Transverse colon (tissue), 4 donors: ENCODE measurements at regions not wholly inside any gene's neighbourhood (a gene's known extent, or its start where the extent isn't known, plus 50 kb on each side); places are given as distances from the start of the nearest gene placed in this dataset.

Experiments
- DNase-seq: peaks from one replicate; pipeline ENCODE4 v3.0.0-alpha.2; 2019
- H3K27ac ChIP-seq, 4 donors: fragments of 200-600 bp; sonication (generic); 2 replicates each; pipeline ENCODE4 v1.5.1; 2016 to 2018; ENCODE audit warnings: inconsistent platforms in 4 of 4
- H3K27me3 ChIP-seq: fragments of 200-600 bp; sonication (generic); 2 replicates; pipeline ENCODE4 v1.5.1; 2017; ENCODE audit warnings: inconsistent platforms
- H3K36me3 ChIP-seq, 4 donors: fragments of 200-600 bp; sonication (generic); 2 replicates each; pipeline ENCODE4 v1.5.1; 2017 to 2019; ENCODE audit warnings: inconsistent platforms in 4 of 4
- H3K4me1 ChIP-seq, 4 donors: fragments of 200-600 bp; sonication (generic); 2 replicates each; pipeline ENCODE4 v1.5.1; 2017 to 2020; ENCODE audit warnings: inconsistent platforms in 4 of 4
- H3K4me3 ChIP-seq, 4 donors: fragments of 200-600 bp; sonication (generic); 1 replicate in 1 of 4; 2 replicates in 3 of 4; pipeline versions ENCODE4 v1.5.1 to v1.6.1; 2017 to 2019; ENCODE audit warnings: inconsistent platforms in 4 of 4
- H3K9me3 ChIP-seq, 2 donors: fragments of 200-600 bp; sonication (generic); 2 replicates each; pipeline ENCODE4 v1.5.1; 2017 to 2019; ENCODE audit warnings: inconsistent platforms in 2 of 2
- CTCF ChIP-seq, 5 experiments: fragments of 200-600 bp in 3 of 5; fragments of 450-650 bp in 2 of 5; sonication (generic) in 3 of 5; IDR thresholded peaks; 1 replicate in 2 of 5; 2 replicates in 3 of 5; pipeline ENCODE4 v1.5.1; 2016 to 2017; ENCODE audit warnings: antibody characterized with exemption in 5 of 5, inconsistent platforms in 3 of 5, mild to moderate bottlenecking in 2 of 5, moderate library complexity in 1 of 5
- EP300 ChIP-seq: sonication (generic); formaldehyde crosslinking; IDR thresholded peaks from one replicate; pipeline ENCODE4 v1.6.1; 2017; ENCODE audit warnings: antibody characterized with exemption, low read depth
- POLR2A ChIP-seq: fragments of 450-650 bp; IDR thresholded peaks from one replicate; pipeline ENCODE4 v1.6.1; 2016; ENCODE audit warnings: antibody characterized with exemption, mild to moderate bottlenecking, moderate library complexity
- POLR2AphosphoS5 ChIP-seq, 3 donors: sonication (generic); formaldehyde crosslinking; IDR thresholded peaks; one replicate each; pipeline ENCODE4 v1.6.1; 2016; ENCODE audit warnings: antibody characterized with exemption in 3 of 3
- WGBS, 2 donors: methylation state at CpG; one replicate each; pipeline ENCODE4 v1.1.5; 2018; ENCODE audit warnings: low coverage in 1 of 2; 5-methylcytosine and 5-hydroxymethylcytosine counted together
- in situ Hi-C, 4 donors: fragments of 200-750 bp; cut with MboI; loops; one replicate each; pipeline versions ENCODE4 v1.15.0 to v1.15.1; 2017; ENCODE audit warnings: low sequenced_read_pairs in 3 of 4, low pct_ligation_motif_present in 1 of 4, low pct_unique_long_range_greater_than_20kb in 1 of 4
- intact Hi-C: fragments of 100-400 bp; cut with DNase I; formaldehyde crosslinking; loops from one replicate; pipeline ENCODE4 v1.15.1; 2023; ENCODE audit warnings: low total_unique reads

GRCh38 chr2:6309415-6310255 lies 556.1 kb downstream of the CMPK2 start:
- TF ChIP-seq EP300 (no peak), CTCF (IDR thresholded peaks at IDR 0.05) (no peak), POLR2AphosphoS5 (IDR thresholded peaks at IDR 0.05) (no peak), POLR2A (no peak)
- Histone ChIP-seq H3K9me3 (no peaks in the 10 kb centered on the region), H3K4me1 (no peaks in the 10 kb centered on the region), H3K27ac (no peak overlapping the region), H3K36me3 (no peaks in the 10 kb centered on the region), H3K4me3 (no peak overlapping the region), H3K27me3 (no peaks in the 10 kb centered on the region)
- in situ Hi-C loops, result no loop called here
- 53 to 83% methylated on average over 3 to 9 of the region's 9 CpGs for WGBS, 2 donors
- DNase-seq, result no peak
- intact Hi-C loops, result no loop called here

GRCh38 chr2:6310256-6311215 lies 555.2 kb downstream of the CMPK2 start:
- in situ Hi-C loops (no loop called here), intact Hi-C loops (no loop called here)
- no peak overlapping the region for H3K27ac ChIP-seq
- DNase-seq, result no peak
- H3K36me3 ChIP-seq, result no peaks in the 10 kb centered on the region
- H3K9me3 ChIP-seq, result no peaks in the 10 kb centered on the region
- H3K4me1 ChIP-seq, result no peaks in the 10 kb centered on the region
- H3K4me3 ChIP-seq, result no peak overlapping the region
- WGBS, 2 donors, result 24 to 34% methylated on average over 10 to 16 of the region's 16 CpGs
- no peak for TF ChIP-seq POLR2AphosphoS5 (IDR thresholded peaks at IDR 0.05)
- no peak for TF ChIP-seq CTCF (IDR thresholded peaks at IDR 0.05)
- TF ChIP-seq POLR2A, result no peak
- no peak for TF ChIP-seq EP300
- no peaks in the 10 kb centered on the region for H3K27me3 ChIP-seq

GRCh38 chr2:6312367-6312766 lies 553.3 kb downstream of the CMPK2 start:
- in situ Hi-C loops (no loop called here), intact Hi-C loops (no loop called here)
- TF ChIP-seq CTCF (IDR thresholded peaks at IDR 0.05) (no peak), POLR2AphosphoS5 (IDR thresholded peaks at IDR 0.05) (no peak), POLR2A (no peak), EP300 (no peak)
- Histone ChIP-seq H3K4me3 (no peak overlapping the region), H3K36me3 (no peaks in the 10 kb centered on the region), H3K27me3 (no peaks in the 10 kb centered on the region), H3K9me3 (no peaks in the 10 kb centered on the region), H3K27ac (no peak overlapping the region), H3K4me1 (no peaks in the 10 kb centered on the region)
- WGBS, 2 donors, result 87 to 100% methylated on average over 1 to 6 of the region's 6 CpGs
- no peak for DNase-seq
